ENCODE measurements at regions not wholly inside any gene's neighbourhood (a gene's known extent, or its start where the extent isn't known, plus 50 kb on each side); places are given as distances from the start of the nearest gene placed in this dataset.

GRCh38 chr3:139292192-139292591 is 51.6 kb upstream of the MRPS22 start:
- Histone ChIP-seq H3K27me3 (no peaks in the 10 kb centered on the region), H3K36me3 (no peaks in the 10 kb centered on the region), H3K4me1 (no peaks in the 10 kb centered on the region), H3K4me3 (ENCODE audit: low read depth, low read length) (no peak overlapping the region), H3K9me3 (no peaks in the 10 kb centered on the region)
- DNase-seq, result no peak
- no peak for TF ChIP-seq CTCF (IDR thresholded peaks at IDR 0.05; ENCODE audit: low read depth, low read length)

GRCh38 chr3:139292711-139293664 is 50.8 kb upstream of the MRPS22 start:
- DNase-seq, result no peak
- TF ChIP-seq CTCF (IDR thresholded peaks at IDR 0.05; ENCODE audit: low read depth, low read length), result no peak

GRCh38 chr3:139293665-139294023 is 50.2 kb upstream of the MRPS22 start:
- no peaks in the 10 kb centered on the region for H3K4me1 ChIP-seq
- DNase-seq, result no peak
- no peak overlapping the region for H3K4me3 ChIP-seq (ENCODE audit: low read depth, low read length)
- TF ChIP-seq CTCF (IDR thresholded peaks at IDR 0.05; ENCODE audit: low read depth, low read length), result no peak
- no peaks in the 10 kb centered on the region for H3K36me3 ChIP-seq
- H3K27me3 ChIP-seq, result no peaks in the 10 kb centered on the region
- H3K9me3 ChIP-seq, result no peaks in the 10 kb centered on the region

More at GRCh38 chr3:139292711-139293664, 50.8 kb upstream of the MRPS22 start:
- no peaks in the 10 kb centered on the region for H3K4me1 ChIP-seq
- H3K9me3 ChIP-seq, result no peaks in the 10 kb centered on the region
- H3K27me3 ChIP-seq, result no peaks in the 10 kb centered on the region
- no peaks in the 10 kb centered on the region for H3K36me3 ChIP-seq
- no peak overlapping the region for H3K4me3 ChIP-seq (ENCODE audit: low read depth, low read length)
